ENCODE measurements at regions not wholly inside any gene's neighbourhood (a gene's known extent, or its start where the extent isn't known, plus 50 kb on each side); places are given as distances from the start of the nearest gene placed in this dataset.

DNA sequence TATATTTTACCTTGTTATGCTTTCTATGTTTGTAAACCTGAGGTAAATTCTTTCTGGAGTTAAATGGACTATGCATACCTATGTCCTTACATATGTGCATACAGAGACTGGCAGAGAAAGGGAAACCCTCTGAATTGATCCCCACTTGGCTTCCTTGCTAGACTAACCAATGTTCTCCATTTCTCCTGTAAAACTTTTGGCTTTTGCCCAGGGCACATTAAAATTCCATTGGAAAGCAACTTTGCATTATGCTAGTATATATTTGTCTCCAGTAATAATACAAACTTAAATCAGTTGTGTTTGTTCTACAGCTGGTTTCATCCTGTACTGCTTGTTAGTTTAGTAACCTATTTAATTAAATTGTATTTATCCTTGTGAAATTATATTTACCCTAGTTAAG is 646.0 kb upstream of the MARCKS start:
- TF ChIP-seq POLR2A (IDR thresholded peaks at IDR 0.05), result no peak
- TF ChIP-seq, protein P1, sequence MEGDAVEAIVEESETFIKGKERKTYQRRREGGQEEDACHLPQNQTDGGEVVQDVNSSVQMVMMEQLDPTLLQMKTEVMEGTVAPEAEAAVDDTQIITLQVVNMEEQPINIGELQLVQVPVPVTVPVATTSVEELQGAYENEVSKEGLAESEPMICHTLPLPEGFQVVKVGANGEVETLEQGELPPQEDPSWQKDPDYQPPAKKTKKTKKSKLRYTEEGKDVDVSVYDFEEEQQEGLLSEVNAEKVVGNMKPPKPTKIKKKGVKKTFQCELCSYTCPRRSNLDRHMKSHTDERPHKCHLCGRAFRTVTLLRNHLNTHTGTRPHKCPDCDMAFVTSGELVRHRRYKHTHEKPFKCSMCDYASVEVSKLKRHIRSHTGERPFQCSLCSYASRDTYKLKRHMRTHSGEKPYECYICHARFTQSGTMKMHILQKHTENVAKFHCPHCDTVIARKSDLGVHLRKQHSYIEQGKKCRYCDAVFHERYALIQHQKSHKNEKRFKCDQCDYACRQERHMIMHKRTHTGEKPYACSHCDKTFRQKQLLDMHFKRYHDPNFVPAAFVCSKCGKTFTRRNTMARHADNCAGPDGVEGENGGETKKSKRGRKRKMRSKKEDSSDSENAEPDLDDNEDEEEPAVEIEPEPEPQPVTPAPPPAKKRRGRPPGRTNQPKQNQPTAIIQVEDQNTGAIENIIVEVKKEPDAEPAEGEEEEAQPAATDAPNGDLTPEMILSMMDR (IDR thresholded peaks at IDR 0.05), result no peak
